Neural progenitor cell (in vitro differentiated cells): ENCODE measurements at regions not wholly inside any gene's neighbourhood (a gene's known extent, or its start where the extent isn't known, plus 50 kb on each side); places are given as distances from the start of the nearest gene placed in this dataset.

ENCODE experiments used
- CTCF ChIP-seq: fragments of 200-600 bp; sonication (generic); IDR thresholded peaks from 2 replicates; pipeline ENCODE4 v1.5.1; 2017; ENCODE audit warnings: antibody characterized with exemption, mild to moderate bottlenecking
- EZH2 ChIP-seq: fragments of 200-600 bp; sonication (generic); IDR thresholded peaks from 2 replicates; pipeline ENCODE4 v1.6.1; 2017; ENCODE audit warnings: antibody characterized with exemption, mild to moderate bottlenecking, moderate library complexity
- EZH2phosphoT487 ChIP-seq: fragments of 200-600 bp; sonication (generic); IDR thresholded peaks from 2 replicates; pipeline ENCODE4 v1.6.1; 2017; ENCODE audit warnings: antibody characterized with exemption

GRCh38 chr14:61174987-61175386, 106.2 kb downstream of the TMEM30B start:
- TF ChIP-seq CTCF: no peak
- no peak for TF ChIP-seq EZH2phosphoT487
- TF ChIP-seq EZH2: no peak
